Activated CD4-positive, alpha-beta T cell treated with anti-CD3 and anti-CD28 coated beads for 1 hour (primary cell): ENCODE measurements at regions not wholly inside any gene's neighbourhood (a gene's known extent, or its start where the extent isn't known, plus 50 kb on each side); places are given as distances from the start of the nearest gene placed in this dataset.

Experiments used
- DNase-seq: peaks from one replicate; pipeline ENCODE4 v3.0.0-alpha.2; 2020

DNA sequence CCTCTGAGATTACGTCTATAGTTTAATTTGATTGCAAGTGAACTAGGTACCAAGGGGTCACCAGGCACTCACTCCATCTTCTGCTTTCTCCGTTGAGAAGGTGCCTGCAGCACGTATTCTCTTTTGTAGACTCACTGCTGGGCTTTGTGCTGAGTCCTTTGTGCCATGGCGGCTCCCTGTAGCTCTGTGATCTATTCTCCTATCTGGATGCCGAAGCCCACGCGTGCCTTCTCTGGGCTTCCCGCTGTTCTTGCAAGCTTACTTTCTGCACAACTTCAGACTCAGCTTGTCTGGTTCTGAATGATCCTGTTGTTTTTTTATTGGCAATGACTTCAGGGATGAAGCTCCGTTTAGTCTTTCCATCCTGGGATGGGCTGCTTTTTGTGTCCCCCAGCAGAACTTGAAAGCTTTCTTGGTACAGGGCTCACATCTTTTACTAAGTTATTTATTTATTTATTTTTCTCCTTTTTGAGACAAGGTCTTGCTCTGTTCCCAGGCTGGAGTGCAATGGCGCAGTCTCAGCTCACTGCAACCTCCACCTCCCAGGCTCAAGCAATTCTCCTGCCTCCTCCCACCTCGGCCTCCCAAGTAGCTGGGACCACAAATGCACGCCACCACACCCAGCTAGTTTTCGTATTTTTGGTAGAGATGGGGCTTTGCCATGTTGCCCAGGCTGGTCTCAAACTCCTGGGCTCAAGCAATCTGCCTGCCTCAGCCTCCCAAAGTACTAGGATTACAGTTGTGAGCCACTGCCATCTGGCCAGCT, 100.9 kb upstream of the NKX1-1 start:
- DNase-seq, result no peak

- no peak for DNase-seq
Observed at GRCh38 chr4:1505511-1506460, 99.5 kb upstream of the NKX1-1 start.

DNA sequence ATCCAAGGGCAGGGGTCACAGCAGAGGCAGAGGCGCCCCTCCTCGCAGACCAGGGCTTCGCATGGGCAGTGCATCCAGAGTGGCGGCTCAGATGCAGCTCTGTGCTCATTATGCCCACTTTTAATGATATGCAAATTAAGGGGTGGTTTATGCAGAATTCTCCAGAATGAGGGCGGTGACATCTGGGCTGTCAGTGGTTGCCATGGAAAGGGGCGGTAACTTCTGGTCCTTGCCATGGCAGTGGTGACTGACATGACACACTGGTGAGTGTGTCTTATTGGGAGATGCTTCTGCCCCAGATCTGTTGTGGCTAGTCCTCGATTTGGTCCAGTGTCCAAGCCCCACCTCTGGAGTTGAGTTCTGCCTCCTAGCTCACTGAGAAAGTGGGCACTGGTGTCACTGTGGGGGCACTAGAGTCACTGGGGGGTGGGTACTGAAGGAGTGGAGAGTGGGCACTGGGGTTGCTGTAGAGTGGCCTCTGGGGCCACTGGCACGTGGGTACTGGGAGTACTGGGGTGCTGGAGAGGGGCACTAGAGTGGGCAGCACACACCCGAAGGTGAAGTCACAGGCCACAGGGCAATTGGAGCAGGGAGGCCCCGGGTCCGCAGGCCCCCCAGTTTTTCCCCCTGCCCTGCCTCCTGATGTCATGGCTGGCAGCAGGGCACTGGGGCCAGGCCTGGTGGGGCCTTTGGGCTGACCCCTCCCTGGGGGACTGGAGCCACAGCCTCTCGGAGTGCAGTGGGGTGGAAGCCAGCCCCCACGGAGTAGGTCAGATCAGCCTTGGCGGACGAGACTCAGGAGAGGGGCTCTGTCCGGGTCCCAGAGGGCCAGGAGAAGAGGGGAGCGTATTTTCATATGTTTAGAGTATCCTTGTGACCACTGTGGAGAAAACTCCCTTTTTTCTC, 98.6 kb upstream of the NKX1-1 start:
- no peak for DNase-seq

DNA sequence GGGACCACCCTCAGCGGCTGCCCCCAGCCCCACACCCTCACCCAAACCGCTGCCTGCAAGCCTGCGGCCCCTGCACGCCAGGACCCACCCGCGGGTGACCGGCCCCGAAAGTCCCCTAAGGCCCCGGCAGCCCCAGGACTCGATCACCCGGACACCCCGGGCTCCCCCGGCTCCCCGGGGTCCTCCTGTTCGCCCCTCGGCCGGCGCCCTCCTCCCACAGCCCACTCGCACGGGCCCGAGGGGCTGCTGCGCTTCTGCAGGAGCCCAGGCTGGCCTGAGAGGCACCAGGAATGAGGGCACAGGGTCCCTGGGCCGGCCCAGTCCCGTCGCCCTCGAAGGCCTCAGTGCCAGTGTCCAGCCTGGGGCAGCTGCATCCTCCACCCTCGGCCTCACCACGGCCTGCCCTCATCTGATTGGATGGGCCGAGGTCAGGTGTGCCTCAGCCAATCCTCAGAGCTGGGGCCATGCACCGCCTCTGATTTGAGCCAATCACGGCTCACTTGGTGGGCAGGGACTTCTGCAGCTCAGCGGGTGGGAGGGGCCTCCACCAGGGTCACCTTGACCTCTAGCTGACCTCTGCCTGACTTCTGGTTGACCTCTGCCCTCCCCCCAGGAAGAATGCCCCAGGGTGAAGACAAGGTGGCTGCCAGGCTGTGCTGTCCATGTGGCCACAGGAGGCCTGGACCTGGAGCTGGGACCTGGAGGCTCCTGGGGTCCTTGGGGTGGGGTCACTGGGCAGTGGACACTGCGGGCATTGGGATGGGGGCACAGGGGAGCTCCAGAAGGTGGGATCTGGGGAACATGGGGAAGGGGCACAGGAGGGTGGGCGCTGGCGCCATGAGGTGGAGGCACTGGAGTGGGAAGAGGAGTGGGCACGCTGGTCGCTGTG, 97.6 kb upstream of the NKX1-1 start:
- no peak for DNase-seq

DNA sequence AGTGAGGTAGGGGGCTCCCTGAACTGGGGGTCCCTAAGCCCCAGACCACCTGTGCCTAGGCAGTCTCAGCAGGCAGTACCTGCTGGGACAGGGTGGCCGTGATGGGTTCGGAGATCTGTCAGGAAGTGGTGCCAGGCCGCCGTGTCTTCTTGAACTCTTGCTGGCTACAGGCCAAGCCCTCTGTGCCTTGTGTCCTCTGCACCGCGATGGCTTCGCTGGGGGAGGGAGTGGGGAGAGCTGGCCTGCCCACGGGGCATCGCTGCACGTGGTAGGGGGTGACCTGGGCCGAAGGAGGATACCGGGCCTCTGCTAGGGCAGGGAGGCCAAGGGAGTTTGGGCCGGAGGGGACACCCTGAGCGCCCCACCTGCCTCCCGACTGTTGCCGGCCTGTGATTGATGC, 96.7 kb upstream of the NKX1-1 start:
- no peak for DNase-seq

GRCh38 chr4:1502501-1502886, 96.3 kb upstream of the NKX1-1 start:
- DNase-seq, result no peak

DNA sequence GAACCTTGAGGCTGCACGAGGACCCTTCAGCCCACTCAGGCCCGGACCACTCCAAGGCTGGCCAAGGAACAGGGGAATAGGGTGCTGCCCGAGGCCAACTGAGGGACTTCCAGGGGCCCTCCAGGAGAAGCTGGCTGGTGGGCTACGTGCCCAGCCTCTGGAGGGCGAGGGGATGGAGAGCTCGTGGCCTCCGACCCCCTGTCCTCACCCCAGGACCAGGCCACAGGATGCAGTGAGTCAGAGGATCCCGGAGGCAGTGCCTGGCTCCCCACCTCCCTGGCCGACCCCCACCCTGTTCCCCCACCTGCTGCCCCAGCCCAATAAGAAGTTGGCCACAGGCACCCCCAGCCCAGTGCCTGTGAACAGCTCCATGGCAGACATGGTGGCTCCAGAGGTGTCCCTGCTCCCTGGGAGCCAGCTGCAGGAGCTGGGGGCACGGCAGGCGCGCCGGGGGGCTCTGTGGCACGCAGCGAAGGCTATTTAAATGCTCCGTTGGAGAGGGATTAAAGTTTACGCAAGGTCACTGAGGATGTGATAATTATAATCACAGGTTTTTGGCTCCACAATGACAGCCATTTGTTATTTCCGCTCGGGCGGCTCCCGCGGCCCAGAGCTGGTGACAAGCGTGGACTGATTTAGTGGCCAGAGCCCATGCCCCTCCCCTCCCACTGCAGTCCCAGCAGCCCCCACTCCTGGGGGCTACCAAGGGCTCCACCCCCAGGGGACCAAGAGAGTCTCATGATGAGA, 95.7 kb upstream of the NKX1-1 start:
- DNase-seq, result no peak

DNA sequence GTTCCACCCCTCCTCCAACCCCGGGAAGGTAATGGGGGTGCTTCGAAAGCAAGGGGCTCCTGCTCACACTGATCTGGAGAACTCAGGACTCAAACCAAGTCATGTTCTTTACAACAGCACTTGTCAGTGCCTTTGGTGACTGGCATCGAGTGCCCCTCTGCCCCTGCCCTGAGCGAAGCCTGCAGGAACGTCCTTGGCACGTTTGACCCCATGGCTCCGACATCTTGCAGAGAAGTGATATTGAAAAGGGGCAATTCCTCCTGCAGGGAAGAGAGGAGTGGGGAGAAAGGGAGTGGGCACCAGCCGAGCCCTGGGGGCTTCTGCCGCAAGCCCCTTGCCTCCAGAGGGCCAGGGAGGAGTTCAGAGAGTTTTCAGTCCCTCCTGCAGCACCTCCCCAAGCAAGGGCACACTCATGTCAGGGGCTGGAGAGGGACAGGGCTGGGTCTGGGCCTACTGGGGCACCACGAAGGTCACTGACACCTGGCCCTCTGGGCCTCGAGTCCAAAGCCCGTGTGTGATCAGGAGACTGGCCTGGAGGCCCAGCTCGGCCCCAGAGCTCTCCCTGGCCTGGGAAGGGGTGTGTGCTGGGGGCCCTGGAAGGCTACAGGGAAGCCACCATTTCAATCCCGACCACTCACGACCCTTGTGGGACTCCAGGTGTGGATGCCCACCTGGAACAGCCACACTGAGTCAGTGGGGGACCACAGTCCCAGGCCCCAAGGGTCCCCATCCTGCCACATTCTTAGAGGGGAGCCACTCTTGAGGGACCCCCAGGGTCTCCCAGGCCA, 94.9 kb upstream of the NKX1-1 start:
- no peak for DNase-seq

GRCh38 chr4:1500231-1500965, 94.2 kb upstream of the NKX1-1 start:
- no peak for DNase-seq

DNA sequence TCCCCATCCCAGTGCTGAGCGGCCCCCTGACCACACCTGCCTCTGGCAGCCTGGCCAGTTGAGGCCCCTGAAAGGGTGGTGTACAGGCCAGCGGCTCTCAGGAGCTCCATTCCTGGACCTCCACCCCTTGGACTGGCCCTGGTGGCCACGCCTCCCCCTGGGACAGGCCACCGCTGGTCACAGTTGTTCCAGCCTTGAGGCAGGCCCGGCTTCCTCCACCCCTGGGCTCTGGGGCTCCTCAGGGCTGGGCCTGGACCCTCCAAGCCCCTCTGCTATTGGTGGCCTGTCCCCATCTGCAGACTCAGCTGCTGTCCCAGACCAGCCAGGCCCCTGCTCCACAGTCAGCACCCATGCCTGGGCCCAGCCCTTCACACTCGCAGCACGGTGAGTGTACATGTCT, 93.2 kb upstream of the NKX1-1 start:
- DNase-seq, result no peak

GRCh38 chr4:1497189-1497801, 91.1 kb upstream of the NKX1-1 start:
- no peak for DNase-seq

- DNase-seq, result no peak
Observed at GRCh38 chr4:1496116-1496642, 89.9 kb upstream of the NKX1-1 start.

- DNase-seq, result no peak
Observed at GRCh38 chr4:1495416-1496115, 89.3 kb upstream of the NKX1-1 start.

DNA sequence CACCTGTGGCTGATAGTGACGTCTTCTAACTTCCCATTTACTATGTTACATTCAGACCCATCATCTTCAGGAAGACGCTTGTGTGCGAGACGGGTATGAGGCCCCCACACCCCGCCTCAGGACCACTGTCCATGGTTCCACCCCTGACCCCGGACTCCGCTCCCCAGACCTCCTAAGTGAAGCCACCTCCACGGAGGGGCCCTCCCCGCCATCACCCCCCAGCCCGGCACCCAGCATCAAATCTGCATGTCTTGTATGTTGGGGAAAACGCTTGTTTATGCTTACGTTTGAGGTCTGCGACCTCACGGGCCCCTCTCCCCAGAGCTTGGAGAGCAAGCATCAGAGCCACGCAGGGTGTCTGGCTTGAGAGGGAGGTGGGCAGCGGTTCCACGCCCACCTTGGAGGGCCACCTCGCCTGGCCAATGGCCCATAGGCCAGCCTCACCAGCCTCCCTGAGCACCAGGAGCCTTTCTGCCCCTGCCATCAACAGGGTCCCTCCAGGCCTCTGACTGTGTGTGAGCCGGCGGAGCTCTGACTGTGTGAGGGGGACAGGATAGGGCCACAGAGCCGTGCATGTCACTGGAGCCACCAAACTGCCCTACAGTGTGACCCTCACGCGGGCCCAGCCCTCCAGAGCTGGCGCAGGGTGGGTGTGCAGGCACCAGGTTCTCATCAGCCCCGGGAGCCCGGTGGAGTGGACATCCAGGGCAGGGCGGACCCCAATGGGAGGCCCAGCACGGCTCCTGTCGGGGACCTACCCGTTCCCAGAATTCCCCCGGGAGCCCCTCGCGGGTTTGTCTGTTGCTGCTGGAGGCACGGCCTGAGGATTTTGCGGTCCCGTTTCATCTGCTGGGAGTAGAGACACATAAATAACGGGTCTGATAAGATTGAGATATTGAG, 88.4 kb upstream of the NKX1-1 start:
- no peak for DNase-seq

DNA sequence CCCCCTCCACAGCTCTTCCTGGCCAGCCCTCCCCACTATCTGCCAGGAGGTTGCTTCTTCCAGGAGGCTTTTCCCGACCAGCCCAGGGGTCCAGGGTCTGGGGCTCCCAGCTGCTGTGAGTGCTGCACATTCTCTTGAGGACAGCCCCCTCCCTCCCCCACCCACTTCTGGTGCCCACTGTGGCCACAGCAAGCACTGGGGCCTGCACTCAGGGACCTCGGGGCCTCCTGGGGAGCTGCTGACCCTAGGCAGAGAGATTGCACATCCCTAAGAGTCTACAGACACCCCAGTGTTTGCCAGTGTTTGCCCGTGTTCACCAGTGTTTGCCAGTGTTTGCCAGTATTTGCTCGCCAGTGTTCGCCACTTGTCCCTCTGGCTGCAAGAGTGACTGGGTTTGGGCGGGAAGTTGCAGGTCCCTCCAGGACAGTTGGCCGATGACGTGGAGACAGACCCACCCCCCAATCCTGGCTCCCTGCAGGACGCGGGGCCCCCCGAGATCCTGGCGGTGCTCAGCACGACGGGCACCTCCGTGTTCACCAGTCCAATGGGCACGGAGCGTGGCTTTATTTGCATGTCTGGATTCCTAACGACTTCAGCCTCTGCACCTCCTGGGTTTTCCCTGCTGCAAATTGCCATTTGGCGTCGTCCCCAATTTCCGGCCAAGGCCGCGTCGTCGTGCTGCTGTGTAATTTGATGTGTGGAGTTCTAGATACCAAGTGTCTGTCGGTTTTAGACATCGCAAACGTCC, 87.5 kb upstream of the NKX1-1 start:
- DNase-seq, result no peak
